K562 (cell line): ENCODE measurements at regions not wholly inside any gene's neighbourhood (a gene's known extent, or its start where the extent isn't known, plus 50 kb on each side); places are given as distances from the start of the nearest gene placed in this dataset.

ENCODE experiments used
- ATAC-seq: fragments of 200-7000 bp; cut with Tn5 transposase; 3 replicates; pipeline ENCODE4 v1.9.1; 2020; ENCODE audit warnings: moderate library complexity
- BruUV-seq: library from RNA; stranded (reverse); fragments of 400-500 nt; replicated peaks from 2 replicates; lab custom pipeline; 2021; lab: Mats Ljungman, UMichigan
- CTCF ChIA-PET: fragments of 300-600 bp; formaldehyde crosslinking; extraction: SDS; loops from one replicate; lab custom pipeline; 2021; ENCODE audit warnings: low intra/inter-chr PET ratio; lab: Yijun Ruan, JAX
- POLR2A ChIA-PET: fragments of 300-600, 350-650 bp; sonication (Branson Sonifier 250); formaldehyde crosslinking; extraction: SDS; loops from one replicate; lab custom pipeline; 2021; ENCODE audit warnings: antibody characterized with exemption, inconsistent platforms; lab: Yijun Ruan, JAX
- DNase-seq, 4 experiments: peaks; one replicate each; pipeline versions ENCODE4 v3.0.0 to v3.0.0-alpha.2; 2011 to 2018; ENCODE audit warnings: low spot score in 3 of 4, mixed read lengths in 3 of 4; ENCODE audit errors: extremely low read depth in 1 of 4
- FAIRE-seq: peaks from 2 replicates; lab custom pipeline; 2011; peaks lifted over from hg19 to GRCh38; lab: Jason Lieb, UNC
- H2AFZ ChIP-seq: 2 replicates; pipeline ENCODE4 v1.6.0; 2011; ENCODE audit warnings: low read depth, low read length, control low read depth, inconsistent platforms
- H3K27ac ChIP-seq: fragments of 200-600 bp; 3 replicates; pipeline ENCODE4 v1.8.0; 2011; ENCODE audit warnings: low read depth, mild to moderate bottlenecking, control low read depth, inconsistent platforms, low read length, moderate library complexity, mixed read lengths; ENCODE audit errors: extremely low read depth
- H3K27me3 ChIP-seq, 2 experiments: fragments of 300-600 bp in 1 of 2; 2 replicates in 1 of 2; 3 replicates in 1 of 2; pipeline versions ENCODE4 v1.6.0 to v1.8.0; 2011; ENCODE audit warnings: inconsistent platforms in 2 of 2, low read length in 2 of 2, mild to moderate bottlenecking in 1 of 2, mixed read lengths in 1 of 2, moderate library complexity in 1 of 2; ENCODE audit not compliant: control insufficient read depth in 2 of 2, insufficient read depth in 2 of 2
- H3K36me3 ChIP-seq: fragments of 300-600 bp; 3 replicates; pipeline ENCODE4 v1.8.0; 2011; ENCODE audit warnings: mild to moderate bottlenecking, low read length, inconsistent platforms; ENCODE audit not compliant: control insufficient read depth, insufficient read depth
- H3K4me1 ChIP-seq, 2 experiments: fragments of 200-600 bp in 1 of 2; replicated peaks in 1 of 2; 2 replicates in 1 of 2; 3 replicates in 1 of 2; pipeline versions ENCODE4 v1.5.1 to v1.8.0; 2011; ENCODE audit warnings: inconsistent platforms in 2 of 2, low read length in 2 of 2, mild to moderate bottlenecking in 1 of 2, mixed read lengths in 1 of 2, moderate library complexity in 1 of 2; ENCODE audit not compliant: control insufficient read depth in 2 of 2, insufficient read depth in 2 of 2
- H3K4me2 ChIP-seq: 2 replicates; pipeline ENCODE4 v1.6.1; 2011; ENCODE audit warnings: low read length, control low read depth, inconsistent platforms, mixed read lengths; ENCODE audit not compliant: insufficient read depth
- H3K4me3 ChIP-seq: fragments of 200-600 bp; sonication (generic), shearing (Covaris generic); 2 replicates; pipeline ENCODE4 v1.5.1; 2016; ENCODE audit warnings: control low read depth, inconsistent platforms
- H3K79me2 ChIP-seq: fragments of 200-600 bp; 3 replicates; pipeline ENCODE4 v1.8.0; 2011; ENCODE audit warnings: low read length, inconsistent platforms; ENCODE audit not compliant: control insufficient read depth, insufficient read depth
- H3K9ac ChIP-seq, 2 experiments: 2 replicates each; pipeline versions ENCODE4 v1.6.0 to v1.6.1; 2011; ENCODE audit warnings: low read depth in 2 of 2, low read length in 2 of 2, control low read depth in 1 of 2, inconsistent platforms in 1 of 2, mild to moderate bottlenecking in 1 of 2, mixed read lengths in 1 of 2; ENCODE audit not compliant: insufficient read depth in 1 of 2
- H3K9me1 ChIP-seq: one replicate; pipeline ENCODE4 v1.6.0; 2011; ENCODE audit warnings: inconsistent platforms, mild to moderate bottlenecking, low read length, moderate library complexity; ENCODE audit not compliant: control insufficient read depth, insufficient read depth
- H3K9me3 ChIP-seq: replicated peaks from 2 replicates; pipeline ENCODE4 v1.5.1; 2011; ENCODE audit warnings: low read depth, low read length, inconsistent platforms; ENCODE audit not compliant: control insufficient read depth, insufficient read depth
- H4K20me1 ChIP-seq: replicated peaks from 2 replicates; pipeline ENCODE4 v1.6.1; 2011; ENCODE audit warnings: low read length, inconsistent platforms, mixed read lengths; ENCODE audit not compliant: control insufficient read depth, insufficient read depth
- CEBPG ChIP-seq, 3 experiments: fragments of 200-800 bp in 1 of 3; sonication (Bioruptor generic) in 1 of 3; sonication (generic) in 1 of 3; formaldehyde crosslinking in 1 of 3; IDR thresholded peaks in 2 of 3; conservative IDR thresholded peaks in 1 of 3; 2 replicates each; pipeline versions ENCODE4 v1.6.1 to v1.8.0; 2016 to 2022; ENCODE audit warnings: missing compliant biosample characterization in 2 of 3, missing genetic modification characterization in 2 of 3, mild to moderate bottlenecking in 1 of 3, missing genetic modification reagents in 1 of 3
- HMGN3 ChIP-seq: IDR thresholded peaks from 2 replicates; pipeline ENCODE4 v1.6.1; 2011; ENCODE audit warnings: borderline replicate concordance, low read depth, mild to moderate bottlenecking, mixed read lengths, low read length; ENCODE audit not compliant: insufficient read length; ENCODE audit errors: extremely low read depth
- MYC ChIP-seq, 2 experiments: fragments of 250-450 bp in 1 of 2; sonication (Bioruptor Pico) in 1 of 2; IDR thresholded peaks; 2 replicates each; pipeline versions ENCODE4 v1.5.1 to v1.6.1; 2012 to 2021; ENCODE audit warnings: low read depth in 2 of 2, borderline replicate concordance in 1 of 2, improper control_type of control experiment in 1 of 2, low read length in 1 of 2, mild to moderate bottlenecking in 1 of 2, moderate library complexity in 1 of 2
- ZNF444 ChIP-seq: fragments of 250-450 bp; sonication (Bioruptor Pico); IDR thresholded peaks from 2 replicates; pipeline ENCODE4 v1.4.0; 2020; ENCODE audit warnings: mild to moderate bottlenecking, moderate library complexity
- WGBS: fragments of 100-300 bp; shearing (Covaris generic); methylation state at CpG from one replicate; pipeline ENCODE4 v1.1.6; 2016; ENCODE audit warnings: low coverage, mixed read lengths; ENCODE audit not compliant: insufficient coverage; ENCODE audit errors: missing lambda C conversion rate; 5-methylcytosine and 5-hydroxymethylcytosine counted together
- in situ Hi-C: fragments of 300-500 bp; cut with MboI; formaldehyde crosslinking; loops from 4 replicates; pipeline ENCODE4 v1.15.0; 2018; ENCODE audit warnings: inconsistent platforms, mixed read lengths
- intact Hi-C: fragments of 100-400 bp; cut with micrococcal nuclease; formaldehyde crosslinking; loops from 2 replicates; pipeline ENCODE4 v1.14.2; 2022

DNA sequence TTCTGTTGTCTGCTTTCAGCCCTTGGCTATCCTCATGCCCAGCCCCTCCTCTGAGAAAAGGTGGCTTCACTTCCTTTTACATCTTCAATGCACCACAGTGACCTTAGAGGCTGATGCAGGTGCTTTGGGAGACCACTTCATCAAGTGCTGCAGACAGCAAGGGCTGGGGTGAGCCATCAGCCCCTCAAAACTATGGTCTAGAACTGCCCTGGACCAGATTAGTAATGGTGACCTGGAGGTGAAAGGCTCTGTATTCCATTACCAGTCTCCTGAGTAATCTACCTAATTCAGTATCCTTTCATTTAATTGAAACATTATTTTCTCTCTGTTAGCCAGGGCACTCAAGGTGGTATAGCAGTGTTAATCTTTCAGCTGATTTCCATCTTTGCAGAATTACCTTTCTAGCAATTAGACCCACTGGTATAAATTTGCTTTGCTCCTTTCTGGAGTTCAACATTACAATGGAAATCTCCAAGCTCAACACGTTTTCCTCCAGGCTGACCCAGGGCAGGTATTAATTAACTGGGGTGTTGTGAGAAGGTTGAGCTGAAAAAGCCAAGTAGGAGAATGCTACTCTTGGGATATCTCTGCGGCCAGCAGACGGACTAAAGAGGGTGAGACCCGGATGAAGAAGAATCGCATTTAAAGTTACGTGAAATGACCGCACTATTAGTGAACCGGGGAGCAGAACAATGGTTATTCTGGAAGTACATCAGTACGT lies 469.0 kb downstream of the MEIS1 start:
- no TSS peak for BruUV-seq
- Histone ChIP-seq H3K27ac (no peak overlapping the region), H2AFZ (no peak overlapping the region)
- CTCF ChIA-PET = no interaction called here
- intact Hi-C loops = no loop called here
- FAIRE-seq (no peak), ATAC-seq (no peak)
- TF ChIP-seq ZNF444 (CRISPR knock-in tag) (no peak), HMGN3 (no peak), CEBPG (CRISPR knock-in tag; IDR thresholded peaks at IDR 0.05) (no peak), CEBPG (tag; conservative IDR thresholded peaks at IDR 0.05 in 1 of 2, IDR thresholded peaks at IDR 0.05 in 1 of 2) (no peak), MYC (IDR thresholded peaks at IDR 0.05; ENCODE audit: low read depth, low read length) (no peak), MYC (CRISPR knock-in tag; IDR thresholded peaks at IDR 0.05; ENCODE audit: borderline replicate concordance, low read depth) (no peak)
- TF ChIP-seq, all 486 proteins: peak for 0
- Histone ChIP-seq H3K9ac (no peak overlapping the region), H3K4me3 (no peak overlapping the region), H4K20me1 (no peaks in the 10 kb centered on the region), H3K79me2 (no peaks in the 10 kb centered on the region), H3K27me3 (no peaks in the 10 kb centered on the region), H3K36me3 (no peaks in the 10 kb centered on the region), H3K9me1 (no peaks in the 10 kb centered on the region), H3K4me2 (no peak overlapping the region), H3K4me1 (no peaks in the 10 kb centered on the region), H3K9me3 (no peaks in the 10 kb centered on the region)
- DNase-seq = no peak
- POLR2A ChIA-PET = no interaction called here
- in situ Hi-C loops = no loop called here
- WGBS = 1% methylated on average over 9 of the region's 9 CpGs
